Endothelial cell of umbilical vein (primary cell): ENCODE measurements at regions not wholly inside any gene's neighbourhood (a gene's known extent, or its start where the extent isn't known, plus 50 kb on each side); places are given as distances from the start of the nearest gene placed in this dataset.

Experiments
- BruUV-seq: library from RNA; stranded (reverse); fragments of 400-500 nt; replicated peaks from 2 replicates; lab custom pipeline; 2021; lab: Mats Ljungman, UMichigan
- CTCF ChIA-PET: fragments of 300-600, 350-600 bp; sonication (Branson Sonifier 250); formaldehyde crosslinking; loops from one replicate; lab custom pipeline; 2021; ENCODE audit warnings: antibody characterized with exemption, inconsistent platforms; lab: Charles Lee
- POLR2A ChIA-PET: fragments of 300-600, 350-600 bp; sonication (Branson Sonifier 250); formaldehyde crosslinking; loops from one replicate; lab custom pipeline; 2021; ENCODE audit warnings: antibody characterized with exemption, inconsistent platforms; lab: Charles Lee
- DNase-seq: peaks from one replicate; pipeline ENCODE4 v3.0.0-alpha.2; 2011; ENCODE audit warnings: low read depth, low spot score
- FAIRE-seq: peaks from 2 replicates; lab custom pipeline; 2011; peaks lifted over from hg19 to GRCh38; lab: Jason Lieb, UNC
- H2AFZ ChIP-seq: 2 replicates; pipeline ENCODE4 v1.6.0; 2012; ENCODE audit warnings: low read depth, low read length, control low read depth, inconsistent platforms
- H3K27ac ChIP-seq: 2 replicates; pipeline ENCODE4 v1.5.1; 2011; ENCODE audit warnings: low read depth, mild to moderate bottlenecking, control low read depth, low read length, moderate library complexity; ENCODE audit not compliant: insufficient read depth
- H3K27me3 ChIP-seq, 2 experiments: 2 replicates each; pipeline versions ENCODE4 v1.6.0 to v1.6.1; 2011; ENCODE audit warnings: low read length in 2 of 2, mixed read lengths in 1 of 2; ENCODE audit not compliant: control insufficient read depth in 2 of 2, insufficient read depth in 2 of 2
- H3K36me3 ChIP-seq, 2 experiments: 2 replicates in 1 of 2; 3 replicates in 1 of 2; pipeline ENCODE4 v1.5.1; 2011; ENCODE audit warnings: low read length in 2 of 2, mild to moderate bottlenecking in 1 of 2, moderate library complexity in 1 of 2; ENCODE audit not compliant: control insufficient read depth in 2 of 2, insufficient read depth in 2 of 2; ENCODE audit errors: extremely low read depth in 1 of 2
- H3K4me1 ChIP-seq: 3 replicates; pipeline ENCODE4 v1.5.1; 2011; ENCODE audit warnings: mild to moderate bottlenecking, low read length; ENCODE audit not compliant: control insufficient read depth, insufficient read depth; ENCODE audit errors: extremely low read depth
- H3K4me2 ChIP-seq: 2 replicates; pipeline ENCODE4 v1.6.1; 2011; ENCODE audit warnings: low read length, control low read depth, mixed read lengths; ENCODE audit not compliant: insufficient read depth
- H3K4me3 ChIP-seq, 3 experiments: fragments of 200-600 bp in 1 of 3; sonication (generic), shearing (Covaris generic) in 1 of 3; replicated peaks in 1 of 3; 2 replicates each; pipeline ENCODE4 v1.5.1; 2011 to 2016; ENCODE audit warnings: control low read depth in 3 of 3, low read length in 3 of 3, mild to moderate bottlenecking in 2 of 3, inconsistent platforms in 1 of 3, low read depth in 1 of 3, moderate library complexity in 1 of 3; ENCODE audit not compliant: insufficient read depth in 1 of 3
- H3K79me2 ChIP-seq: 2 replicates; pipeline ENCODE4 v1.6.0; 2012; ENCODE audit warnings: low read length, inconsistent platforms; ENCODE audit not compliant: control insufficient read depth, insufficient read depth
- H3K9ac ChIP-seq: replicated peaks from 2 replicates; pipeline ENCODE3; 2011; ENCODE audit warnings: low read length, control low read depth; ENCODE audit not compliant: insufficient read depth; ENCODE audit errors: extremely low read depth
- H3K9me1 ChIP-seq: replicated peaks from 3 replicates; pipeline ENCODE4 v1.6.0; 2011; ENCODE audit warnings: mild to moderate bottlenecking, low read length; ENCODE audit not compliant: control insufficient read depth, insufficient read depth; ENCODE audit errors: extremely low read depth
- H3K9me3 ChIP-seq: replicated peaks from 2 replicates; pipeline ENCODE4 v1.5.1; 2012; ENCODE audit warnings: low read length, inconsistent platforms; ENCODE audit not compliant: control insufficient read depth, insufficient read depth
- H4K20me1 ChIP-seq: replicated peaks from 2 replicates; pipeline ENCODE3; 2011; ENCODE audit warnings: mild to moderate bottlenecking, low read length; ENCODE audit not compliant: control insufficient read depth, insufficient read depth; ENCODE audit errors: extremely low read depth
- CTCF ChIP-seq, 2 donors: IDR thresholded peaks; 1 replicate in 1 of 2; 2 replicates in 1 of 2; pipeline ENCODE4 v1.5.1; 2011; ENCODE audit warnings: low read length in 2 of 2, mild to moderate bottlenecking in 2 of 2, moderate library complexity in 2 of 2, control low read depth in 1 of 2, inconsistent platforms in 1 of 2, low read depth in 1 of 2; ENCODE audit not compliant: insufficient read depth in 1 of 2; ENCODE audit errors: extremely low read depth in 1 of 2
- EZH2 ChIP-seq: IDR thresholded peaks from 2 replicates; pipeline ENCODE4 v1.6.1; 2012; ENCODE audit warnings: borderline replicate concordance, low read depth, mild to moderate bottlenecking, moderate library complexity, low read length, inconsistent platforms; ENCODE audit not compliant: severe bottlenecking
- FOS ChIP-seq: IDR thresholded peaks from 2 replicates; pipeline ENCODE4 v1.6.1; 2011; ENCODE audit warnings: mild to moderate bottlenecking, low read length, moderate library complexity, borderline replicate concordance; ENCODE audit not compliant: insufficient read depth
- GATA2 ChIP-seq: IDR thresholded peaks from 2 replicates; pipeline ENCODE4 v1.7.0; 2011; ENCODE audit warnings: low read depth, mild to moderate bottlenecking, moderate library complexity, mixed read lengths, low read length; ENCODE audit not compliant: insufficient read length, insufficient read depth
- JUN ChIP-seq: IDR thresholded peaks from 2 replicates; pipeline ENCODE4 v1.6.1; 2011; ENCODE audit warnings: borderline replicate concordance, low read depth; ENCODE audit not compliant: insufficient read length, insufficient read depth
- MAX ChIP-seq: IDR thresholded peaks from 2 replicates; pipeline ENCODE4 v1.6.1; 2011; ENCODE audit not compliant: insufficient read depth, insufficient read length
- MYC ChIP-seq: IDR thresholded peaks from one replicate; pipeline ENCODE4 v1.6.1; 2011; ENCODE audit warnings: mild to moderate bottlenecking, low read depth, low read length
- POLR2A ChIP-seq: IDR thresholded peaks from 2 replicates; pipeline ENCODE4 v1.6.1; 2012; ENCODE audit warnings: low read depth, mild to moderate bottlenecking, control low read depth, low read length
- POLR2AphosphoS5 ChIP-seq: IDR thresholded peaks from 2 replicates; pipeline ENCODE4 v1.6.1; 2012; ENCODE audit warnings: low read depth, mild to moderate bottlenecking, control low read depth, low read length, moderate library complexity; ENCODE audit not compliant: insufficient read depth
- dilution Hi-C: fragments of 300-500 bp; cut with MboI; formaldehyde crosslinking; loops from one replicate; pipeline ENCODE4 v1.15.0; 2019; ENCODE audit warnings: low sequenced_read_pairs; ENCODE audit not compliant: extremely low pct_ligation_motif_present
- intact Hi-C: fragments of 100-400 bp; cut with micrococcal nuclease; formaldehyde crosslinking; loops from one replicate; pipeline ENCODE4 v1.10.0; 2022

- no peak overlapping the region for H2AFZ ChIP-seq
- H4K20me1 ChIP-seq = no peaks in the 10 kb centered on the region
- dilution Hi-C loops (no loop called here), intact Hi-C loops (no loop called here)
- POLR2A ChIA-PET = no interaction called here
- H3K27ac ChIP-seq = no peak overlapping the region
- H3K27me3 ChIP-seq = peaks cover 2% of the 10 kb centered on the region in 2 experiments
- H3K4me2 ChIP-seq = no peak overlapping the region
- CTCF ChIA-PET = interaction anchor here (1.3 to 2.2 kb wide), 3 partner anchors 11 to 639 kb away, joined by 3 to 19 read pairs (median 7); no protein-coding TSS in a partner anchor
- TF ChIP-seq MAX (no peak), MYC (no peak), FOS (no peak), GATA2 (no peak), POLR2AphosphoS5 (no peak), CTCF (IDR thresholded peaks at IDR 0.05; ENCODE audit: extremely low read depth in 1 of 2, insufficient read depth in 1 of 2, low read depth in 1 of 2, low read length in 2 of 2) (no peak), JUN (no peak), POLR2A (no peak), EZH2 (no peak)
- H3K4me1 ChIP-seq = no peaks in the 10 kb centered on the region
- H3K9ac ChIP-seq = no peak overlapping the region
- H3K4me3 ChIP-seq = no peak overlapping the region
- DNase-seq = no peak
- no peak for FAIRE-seq
- H3K9me1 ChIP-seq = no peaks in the 10 kb centered on the region
- H3K36me3 ChIP-seq = no peaks in the 10 kb centered on the region
- BruUV-seq = no TSS peak
- H3K79me2 ChIP-seq = no peaks in the 10 kb centered on the region
- H3K9me3 ChIP-seq = no peaks in the 10 kb centered on the region
Observed at GRCh38 chr2:71940695-71941094, 207.0 kb downstream of the CYP26B1 start.
